Loucy (cell line): ENCODE measurements at regions not wholly inside any gene's neighbourhood (a gene's known extent, or its start where the extent isn't known, plus 50 kb on each side); places are given as distances from the start of the nearest gene placed in this dataset.

Experiments
- EZH2phosphoT487 ChIP-seq: fragments of 200-600 bp; IDR thresholded peaks from 2 replicates; pipeline ENCODE4 v1.6.1; 2018; ENCODE audit warnings: antibody characterized with exemption, mild to moderate bottlenecking, moderate library complexity, borderline replicate concordance
- TF ChIP-seq, protein P1 (sequence below): fragments of 200-600 bp; sonication (generic); conservative IDR thresholded peaks from 2 replicates; pipeline ENCODE4 v1.5.1; 2014; ENCODE audit warnings: mild to moderate bottlenecking, antibody characterized with exemption, low read length

DNA sequence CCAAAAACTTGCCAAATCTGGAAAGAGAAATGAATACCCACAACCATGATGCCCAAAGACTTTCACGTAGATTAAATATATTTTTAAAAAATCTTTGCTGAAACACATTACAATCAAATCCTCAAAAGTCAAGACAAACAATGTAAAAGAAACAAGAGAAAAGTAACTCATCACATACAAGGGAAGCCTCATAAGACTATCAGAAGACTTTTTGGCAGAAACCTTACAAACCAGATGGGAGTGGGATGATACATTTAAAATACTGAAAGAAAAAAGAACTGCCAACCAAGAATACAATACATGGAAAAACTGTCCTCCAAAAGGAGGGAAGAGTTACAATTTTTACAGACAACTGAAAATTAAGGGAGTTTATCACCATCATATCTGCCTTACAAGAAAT, 319.0 kb upstream of the INTU start:
- TF ChIP-seq, protein P1, sequence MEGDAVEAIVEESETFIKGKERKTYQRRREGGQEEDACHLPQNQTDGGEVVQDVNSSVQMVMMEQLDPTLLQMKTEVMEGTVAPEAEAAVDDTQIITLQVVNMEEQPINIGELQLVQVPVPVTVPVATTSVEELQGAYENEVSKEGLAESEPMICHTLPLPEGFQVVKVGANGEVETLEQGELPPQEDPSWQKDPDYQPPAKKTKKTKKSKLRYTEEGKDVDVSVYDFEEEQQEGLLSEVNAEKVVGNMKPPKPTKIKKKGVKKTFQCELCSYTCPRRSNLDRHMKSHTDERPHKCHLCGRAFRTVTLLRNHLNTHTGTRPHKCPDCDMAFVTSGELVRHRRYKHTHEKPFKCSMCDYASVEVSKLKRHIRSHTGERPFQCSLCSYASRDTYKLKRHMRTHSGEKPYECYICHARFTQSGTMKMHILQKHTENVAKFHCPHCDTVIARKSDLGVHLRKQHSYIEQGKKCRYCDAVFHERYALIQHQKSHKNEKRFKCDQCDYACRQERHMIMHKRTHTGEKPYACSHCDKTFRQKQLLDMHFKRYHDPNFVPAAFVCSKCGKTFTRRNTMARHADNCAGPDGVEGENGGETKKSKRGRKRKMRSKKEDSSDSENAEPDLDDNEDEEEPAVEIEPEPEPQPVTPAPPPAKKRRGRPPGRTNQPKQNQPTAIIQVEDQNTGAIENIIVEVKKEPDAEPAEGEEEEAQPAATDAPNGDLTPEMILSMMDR, result no peak
- no peak for TF ChIP-seq EZH2phosphoT487
